Activated T-cell treated with anti-CD3 and anti-CD28 coated beads, Interleukin-2, amount 50 U/mL, for 24 hours (primary cell): ENCODE measurements at regions not wholly inside any gene's neighbourhood (a gene's known extent, or its start where the extent isn't known, plus 50 kb on each side); places are given as distances from the start of the nearest gene placed in this dataset.
"Not testable (repeated sequence)": the region's sequence is repeated elsewhere in the genome, so short reads cannot be mapped to it uniquely, and the experiment has no call there.

Experiments
- DNase-seq: peaks from one replicate; pipeline ENCODE4 v3.0.0-alpha.2; 2020
- H3K27ac Mint-ChIP-seq: 2 replicates; pipeline ENCODE4 v1.8.0; 2020; ENCODE audit warnings: mild to moderate bottlenecking, mixed read lengths
- H3K27me3 Mint-ChIP-seq: 2 replicates; pipeline ENCODE4 v1.8.0; 2020; ENCODE audit warnings: mixed read lengths
- H3K36me3 Mint-ChIP-seq: 2 replicates; pipeline ENCODE4 v1.8.0; 2020; ENCODE audit warnings: low read depth, mixed read lengths
- H3K4me1 Mint-ChIP-seq: 2 replicates; pipeline ENCODE4 v1.8.0; 2020; ENCODE audit warnings: low read depth, mixed read lengths
- H3K4me3 Mint-ChIP-seq: 2 replicates; pipeline ENCODE4 v1.8.0; 2020; ENCODE audit warnings: mild to moderate bottlenecking, moderate library complexity, mixed read lengths
- H3K9me3 Mint-ChIP-seq: 2 replicates; pipeline ENCODE4 v1.8.0; 2020; ENCODE audit warnings: mixed read lengths

- H3K36me3 Mint-ChIP-seq, H3K4me3 Mint-ChIP-seq, H3K9me3 Mint-ChIP-seq, DNase-seq, H3K27me3 Mint-ChIP-seq, H3K27ac Mint-ChIP-seq, H3K4me1 Mint-ChIP-seq: not testable (repeated sequence)
Observed at GRCh38 chr9:41367301-41367700, 178.2 kb upstream of the ZNG1F start.

GRCh38 chr9:41361790-41362189, 172.7 kb upstream of the ZNG1F start:
- not testable (repeated sequence) for H3K4me3 Mint-ChIP-seq

GRCh38 chr9:41359116-41359515, 170.0 kb upstream of the ZNG1F start:
- Mint-ChIP-seq H3K27ac (peak overlapping the region; percentile 93), H3K4me3 (peak overlapping the region; percentile 94)
- H3K9me3 Mint-ChIP-seq, H3K4me1 Mint-ChIP-seq, H3K36me3 Mint-ChIP-seq, H3K27me3 Mint-ChIP-seq: not testable (repeated sequence)
- DNase-seq = peak; percentile 70

More at GRCh38 chr9:41361790-41362189, 172.7 kb upstream of the ZNG1F start:
- H3K36me3 Mint-ChIP-seq, H3K27me3 Mint-ChIP-seq, DNase-seq, H3K27ac Mint-ChIP-seq, H3K4me1 Mint-ChIP-seq, H3K9me3 Mint-ChIP-seq: not testable (repeated sequence)

GRCh38 chr9:41358682-41359081, 169.6 kb upstream of the ZNG1F start:
- peak overlapping the region; percentile 94 for H3K4me3 Mint-ChIP-seq
- not testable (repeated sequence) for H3K4me1 Mint-ChIP-seq, H3K36me3 Mint-ChIP-seq, H3K27me3 Mint-ChIP-seq, H3K9me3 Mint-ChIP-seq
- peak; percentile 90 for DNase-seq
- peak overlapping the region; percentile 93 for H3K27ac Mint-ChIP-seq

GRCh38 chr9:41357918-41358404, 168.8 kb upstream of the ZNG1F start:
- not testable (repeated sequence) for H3K4me1 Mint-ChIP-seq, H3K9me3 Mint-ChIP-seq, H3K36me3 Mint-ChIP-seq, H3K27me3 Mint-ChIP-seq
- peak; percentile 50 for DNase-seq
- Mint-ChIP-seq H3K27ac (peak overlapping the region; percentile 93), H3K4me3 (peak overlapping the region; percentile 94)

GRCh38 chr9:41357350-41357748, 168.2 kb upstream of the ZNG1F start:
- DNase-seq = peak; percentile 35
- peak overlapping the region; percentile 94 for H3K4me3 Mint-ChIP-seq
- H3K4me1 Mint-ChIP-seq, H3K27me3 Mint-ChIP-seq, H3K9me3 Mint-ChIP-seq, H3K36me3 Mint-ChIP-seq: not testable (repeated sequence)
- peak overlapping the region; percentile 79 for H3K27ac Mint-ChIP-seq

GRCh38 chr9:41356588-41357349, 167.7 kb upstream of the ZNG1F start:
- peak overlapping the region; percentile 80 for H3K27ac Mint-ChIP-seq
- not testable (repeated sequence) for H3K27me3 Mint-ChIP-seq, H3K4me1 Mint-ChIP-seq, H3K36me3 Mint-ChIP-seq, H3K9me3 Mint-ChIP-seq
- peak overlapping the region; percentile 94 for H3K4me3 Mint-ChIP-seq
- peak; percentile 91 for DNase-seq

GRCh38 chr9:41355712-41356450, 166.8 kb upstream of the ZNG1F start:
- not testable (repeated sequence) for H3K4me1 Mint-ChIP-seq, DNase-seq, H3K27ac Mint-ChIP-seq, H3K36me3 Mint-ChIP-seq, H3K27me3 Mint-ChIP-seq, H3K9me3 Mint-ChIP-seq
- H3K4me3 Mint-ChIP-seq = peak overlapping the region; percentile 25

GRCh38 chr9:41354978-41355377, 165.9 kb upstream of the ZNG1F start:
- peak; percentile 74 for DNase-seq
- not testable (repeated sequence) for H3K36me3 Mint-ChIP-seq, H3K4me1 Mint-ChIP-seq, H3K9me3 Mint-ChIP-seq, H3K27me3 Mint-ChIP-seq
- peak overlapping the region; percentile 80 for H3K27ac Mint-ChIP-seq
- H3K4me3 Mint-ChIP-seq = peak overlapping the region; percentile 63

- not testable (repeated sequence) for H3K4me1 Mint-ChIP-seq, H3K27me3 Mint-ChIP-seq, H3K36me3 Mint-ChIP-seq, H3K9me3 Mint-ChIP-seq, H3K27ac Mint-ChIP-seq
- peak overlapping the region; percentile 39 for H3K4me3 Mint-ChIP-seq
- peak; percentile 54 for DNase-seq
Observed at GRCh38 chr9:41354060-41354934, 165.2 kb upstream of the ZNG1F start.

GRCh38 chr9:41353026-41353425, 163.9 kb upstream of the ZNG1F start:
- H3K4me3 Mint-ChIP-seq, H3K36me3 Mint-ChIP-seq, H3K9me3 Mint-ChIP-seq, H3K27me3 Mint-ChIP-seq, H3K27ac Mint-ChIP-seq, DNase-seq, H3K4me1 Mint-ChIP-seq: not testable (repeated sequence)

- H3K27me3 Mint-ChIP-seq, H3K36me3 Mint-ChIP-seq, H3K9me3 Mint-ChIP-seq, H3K4me1 Mint-ChIP-seq, H3K4me3 Mint-ChIP-seq, H3K27ac Mint-ChIP-seq, DNase-seq: not testable (repeated sequence)
Observed at GRCh38 chr9:41352390-41352789, 163.3 kb upstream of the ZNG1F start.

- not testable (repeated sequence) for H3K4me1 Mint-ChIP-seq, H3K36me3 Mint-ChIP-seq, H3K4me3 Mint-ChIP-seq, H3K9me3 Mint-ChIP-seq, DNase-seq, H3K27ac Mint-ChIP-seq, H3K27me3 Mint-ChIP-seq
Observed at GRCh38 chr9:41347893-41348292, 158.8 kb upstream of the ZNG1F start.

- not testable (repeated sequence) for H3K27me3 Mint-ChIP-seq, H3K27ac Mint-ChIP-seq, DNase-seq, H3K36me3 Mint-ChIP-seq, H3K4me3 Mint-ChIP-seq, H3K9me3 Mint-ChIP-seq, H3K4me1 Mint-ChIP-seq
Observed at GRCh38 chr9:41332562-41332961, 143.4 kb upstream of the ZNG1F start.

- not testable (repeated sequence) for H3K36me3 Mint-ChIP-seq, H3K27ac Mint-ChIP-seq, H3K4me1 Mint-ChIP-seq, H3K27me3 Mint-ChIP-seq, H3K9me3 Mint-ChIP-seq, DNase-seq, H3K4me3 Mint-ChIP-seq
Observed at GRCh38 chr9:41321277-41321676, 132.2 kb upstream of the ZNG1F start.
